H54 (cell line): ENCODE measurements at regions not wholly inside any gene's neighbourhood (a gene's known extent, or its start where the extent isn't known, plus 50 kb on each side); places are given as distances from the start of the nearest gene placed in this dataset.
"Not testable (repeated sequence)": the region's sequence is repeated elsewhere in the genome, so short reads cannot be mapped to it uniquely, and the experiment has no call there.

Experiments used
- DNase-seq: peaks from one replicate; pipeline ENCODE4 v3.0.0; 2011; ENCODE audit warnings: low spot score, mixed read lengths; ENCODE audit not compliant: insufficient read length
- FAIRE-seq: peaks from 3 replicates; lab custom pipeline; 2011; peaks lifted over from hg19 to GRCh38; lab: Jason Lieb, UNC
- POLR2A ChIP-seq: IDR thresholded peaks from 2 replicates; pipeline ENCODE4 v1.6.1; 2011; ENCODE audit warnings: low read depth, mild to moderate bottlenecking, low read length

GRCh38 chr12:67047634-67048033 is 221.5 kb upstream of the CAND1 start:
- no peak for DNase-seq
- FAIRE-seq: no peak

GRCh38 chr12:67048371-67048770 is 220.8 kb upstream of the CAND1 start:
- TF ChIP-seq POLR2A: no peak
- DNase-seq (no peak), FAIRE-seq (no peak)

More at GRCh38 chr12:67047634-67048033, 221.5 kb upstream of the CAND1 start:
- no peak for TF ChIP-seq POLR2A

- not testable (repeated sequence) for FAIRE-seq
Measured at GRCh38 chr12:67049199-67049598, 220.0 kb upstream of the CAND1 start.

GRCh38 chr12:67052981-67053380 is 216.2 kb upstream of the CAND1 start:
- TF ChIP-seq POLR2A: no peak
- FAIRE-seq: no peak
- DNase-seq: no peak

More at GRCh38 chr12:67049199-67049598, 220.0 kb upstream of the CAND1 start:
- DNase-seq: not testable (repeated sequence)

- DNase-seq (no peak), FAIRE-seq (no peak)
- TF ChIP-seq POLR2A: no peak
Measured at GRCh38 chr12:67056329-67056728, 212.8 kb upstream of the CAND1 start.

GRCh38 chr12:67057072-67057471 is 212.1 kb upstream of the CAND1 start:
- TF ChIP-seq POLR2A: no peak
- FAIRE-seq (no peak), DNase-seq (no peak)

- DNase-seq (no peak), FAIRE-seq (no peak)
- no peak for TF ChIP-seq POLR2A
Measured at GRCh38 chr12:67062193-67062592, 207.0 kb upstream of the CAND1 start.

GRCh38 chr12:67067453-67068203 is 201.5 kb upstream of the CAND1 start:
- no peak for FAIRE-seq
- TF ChIP-seq POLR2A: no peak
- DNase-seq: no peak

GRCh38 chr12:67068204-67068731 is 200.9 kb upstream of the CAND1 start:
- TF ChIP-seq POLR2A: no peak
- FAIRE-seq (no peak), DNase-seq (no peak)

GRCh38 chr12:67068761-67069450 is 200.3 kb upstream of the CAND1 start:
- DNase-seq (no peak), FAIRE-seq (no peak)
- TF ChIP-seq POLR2A: no peak

GRCh38 chr12:67069451-67070306 is 199.5 kb upstream of the CAND1 start:
- no peak for TF ChIP-seq POLR2A
- FAIRE-seq: no peak
- no peak for DNase-seq

GRCh38 chr12:67070307-67070600 is 198.9 kb upstream of the CAND1 start:
- DNase-seq (no peak), FAIRE-seq (no peak)
- TF ChIP-seq POLR2A: no peak

- DNase-seq (no peak), FAIRE-seq (no peak)
- TF ChIP-seq POLR2A: no peak
Measured at GRCh38 chr12:67070604-67071003, 198.6 kb upstream of the CAND1 start.

- DNase-seq, FAIRE-seq: not testable (repeated sequence)
Measured at GRCh38 chr12:67072281-67072680, 196.9 kb upstream of the CAND1 start.
